ENCODE measurements at regions not wholly inside any gene's neighbourhood (a gene's known extent, or its start where the extent isn't known, plus 50 kb on each side); places are given as distances from the start of the nearest gene placed in this dataset.

- TF ChIP-seq, protein P1, sequence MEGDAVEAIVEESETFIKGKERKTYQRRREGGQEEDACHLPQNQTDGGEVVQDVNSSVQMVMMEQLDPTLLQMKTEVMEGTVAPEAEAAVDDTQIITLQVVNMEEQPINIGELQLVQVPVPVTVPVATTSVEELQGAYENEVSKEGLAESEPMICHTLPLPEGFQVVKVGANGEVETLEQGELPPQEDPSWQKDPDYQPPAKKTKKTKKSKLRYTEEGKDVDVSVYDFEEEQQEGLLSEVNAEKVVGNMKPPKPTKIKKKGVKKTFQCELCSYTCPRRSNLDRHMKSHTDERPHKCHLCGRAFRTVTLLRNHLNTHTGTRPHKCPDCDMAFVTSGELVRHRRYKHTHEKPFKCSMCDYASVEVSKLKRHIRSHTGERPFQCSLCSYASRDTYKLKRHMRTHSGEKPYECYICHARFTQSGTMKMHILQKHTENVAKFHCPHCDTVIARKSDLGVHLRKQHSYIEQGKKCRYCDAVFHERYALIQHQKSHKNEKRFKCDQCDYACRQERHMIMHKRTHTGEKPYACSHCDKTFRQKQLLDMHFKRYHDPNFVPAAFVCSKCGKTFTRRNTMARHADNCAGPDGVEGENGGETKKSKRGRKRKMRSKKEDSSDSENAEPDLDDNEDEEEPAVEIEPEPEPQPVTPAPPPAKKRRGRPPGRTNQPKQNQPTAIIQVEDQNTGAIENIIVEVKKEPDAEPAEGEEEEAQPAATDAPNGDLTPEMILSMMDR (conservative IDR thresholded peaks at IDR 0.05; ENCODE audit: low read length) = no peak
- TF ChIP-seq EZH2phosphoT487 (IDR thresholded peaks at IDR 0.05; ENCODE audit: borderline replicate concordance, low read depth, low read length) = no peak
Observed at GRCh38 chr5:171624396-171624795, 161.2 kb upstream of the SMIM23 start.

All from OCI-LY7 (cell line).